Activated B cell treated with CpG ODN at 0.5 μM for 24 hours (primary cell): ENCODE measurements at regions not wholly inside any gene's neighbourhood (a gene's known extent, or its start where the extent isn't known, plus 50 kb on each side); places are given as distances from the start of the nearest gene placed in this dataset.

ENCODE experiments used
- ATAC-seq: fragments of 200-7000 bp; cut with Tn5 transposase; one replicate; pipeline ENCODE4 v1.10.0; 2021; ENCODE audit warnings: low read depth, mild to moderate bottlenecking, moderate library complexity
- CTCF ChIA-PET: fragments of 350-600 bp; sonication (Branson Sonifier 250); formaldehyde crosslinking; loops from one replicate; lab custom pipeline; 2021; ENCODE audit warnings: antibody characterized with exemption; lab: Charles Lee
- POLR2A ChIA-PET: fragments of 350-600 bp; sonication (Branson Sonifier 250); formaldehyde crosslinking; loops from one replicate; lab custom pipeline; 2021; ENCODE audit warnings: antibody characterized with exemption; lab: Charles Lee
- DNase-seq: peaks from one replicate; pipeline ENCODE4 v3.0.0; 2022
- H3K27ac Mint-ChIP-seq: one replicate; pipeline ENCODE4 v1.8.0; 2020; ENCODE audit warnings: mixed read lengths
- H3K27me3 Mint-ChIP-seq: one replicate; pipeline ENCODE4 v1.8.0; 2021; ENCODE audit warnings: mixed read lengths
- H3K36me3 Mint-ChIP-seq: one replicate; pipeline ENCODE4 v1.8.0; 2021; ENCODE audit warnings: low read depth, mixed read lengths
- H3K4me1 Mint-ChIP-seq: one replicate; pipeline ENCODE4 v1.8.0; 2021; ENCODE audit warnings: mixed read lengths
- H3K4me3 Mint-ChIP-seq: one replicate; pipeline ENCODE4 v1.8.0; 2020; ENCODE audit warnings: mild to moderate bottlenecking, mixed read lengths
- H3K9me3 Mint-ChIP-seq: one replicate; pipeline ENCODE4 v1.8.0; 2020; ENCODE audit warnings: mixed read lengths
- intact Hi-C: fragments of 100-400 bp; cut with micrococcal nuclease; formaldehyde crosslinking; loops from one replicate; pipeline ENCODE4 v1.15.1; 2024
- TF ChIP-seq, protein P1 (sequence below): fragments of 200-600 bp; IDR thresholded peaks from one replicate; pipeline ENCODE4 v1.8.0; 2022; ENCODE audit warnings: antibody characterized with exemption, mild to moderate bottlenecking

- intact Hi-C loops = no loop called here
- POLR2A ChIA-PET = no interaction called here
- Mint-ChIP-seq H3K27ac (no peak overlapping the region), H3K4me3 (no peak overlapping the region), H3K27me3 (no peaks in the 10 kb centered on the region), H3K4me1 (no peaks in the 10 kb centered on the region), H3K9me3 (no peaks in the 10 kb centered on the region), H3K36me3 (no peaks in the 10 kb centered on the region)
- TF ChIP-seq, protein P1, sequence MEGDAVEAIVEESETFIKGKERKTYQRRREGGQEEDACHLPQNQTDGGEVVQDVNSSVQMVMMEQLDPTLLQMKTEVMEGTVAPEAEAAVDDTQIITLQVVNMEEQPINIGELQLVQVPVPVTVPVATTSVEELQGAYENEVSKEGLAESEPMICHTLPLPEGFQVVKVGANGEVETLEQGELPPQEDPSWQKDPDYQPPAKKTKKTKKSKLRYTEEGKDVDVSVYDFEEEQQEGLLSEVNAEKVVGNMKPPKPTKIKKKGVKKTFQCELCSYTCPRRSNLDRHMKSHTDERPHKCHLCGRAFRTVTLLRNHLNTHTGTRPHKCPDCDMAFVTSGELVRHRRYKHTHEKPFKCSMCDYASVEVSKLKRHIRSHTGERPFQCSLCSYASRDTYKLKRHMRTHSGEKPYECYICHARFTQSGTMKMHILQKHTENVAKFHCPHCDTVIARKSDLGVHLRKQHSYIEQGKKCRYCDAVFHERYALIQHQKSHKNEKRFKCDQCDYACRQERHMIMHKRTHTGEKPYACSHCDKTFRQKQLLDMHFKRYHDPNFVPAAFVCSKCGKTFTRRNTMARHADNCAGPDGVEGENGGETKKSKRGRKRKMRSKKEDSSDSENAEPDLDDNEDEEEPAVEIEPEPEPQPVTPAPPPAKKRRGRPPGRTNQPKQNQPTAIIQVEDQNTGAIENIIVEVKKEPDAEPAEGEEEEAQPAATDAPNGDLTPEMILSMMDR = no peak
- DNase-seq = no peak
- CTCF ChIA-PET = no interaction called here
- no peak for ATAC-seq
Observed at GRCh38 chr22:48613566-48614200, 1214.0 kb downstream of the BRD1 start.

- POLR2A ChIA-PET = no interaction called here
- no peaks in the 10 kb centered on the region for H3K36me3 Mint-ChIP-seq
Observed at GRCh38 chr22:48612077-48612995, 1215.3 kb downstream of the BRD1 start.

DNA sequence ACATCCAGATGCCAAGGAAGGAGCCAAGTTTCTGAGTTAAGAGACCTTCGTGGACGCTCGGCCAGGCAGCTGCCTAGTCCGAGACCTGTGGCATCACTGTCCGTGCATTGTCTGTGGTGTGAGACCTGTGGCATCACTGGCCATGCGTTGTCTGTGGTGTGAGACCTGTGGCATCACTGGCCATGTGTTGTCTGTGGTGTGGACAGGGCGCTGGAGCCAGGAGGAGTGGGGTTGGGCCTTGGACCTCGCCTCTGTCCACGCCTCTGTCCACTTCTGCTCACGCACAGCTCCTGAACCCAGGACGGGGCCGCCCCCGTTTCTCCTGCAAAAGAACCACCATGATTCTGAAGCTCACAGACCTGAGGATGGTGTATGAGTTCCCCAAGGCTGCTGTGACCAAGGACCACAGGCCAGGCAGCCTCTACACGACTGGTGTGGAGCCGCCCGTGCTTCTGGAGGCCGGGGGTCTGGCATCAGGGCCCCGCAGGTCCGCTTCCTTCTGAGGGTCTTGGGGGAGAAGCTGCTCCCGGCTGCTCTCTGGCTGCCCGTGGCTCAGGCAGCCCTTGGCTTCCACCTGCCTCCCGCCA, 1218.3 kb downstream of the BRD1 start:
- Mint-ChIP-seq H3K27me3 (no peaks in the 10 kb centered on the region), H3K4me3 (no peak overlapping the region), H3K27ac (no peak overlapping the region), H3K9me3 (peaks cover 8% of the 10 kb centered on the region), H3K36me3 (no peaks in the 10 kb centered on the region), H3K4me1 (no peaks in the 10 kb centered on the region)
- POLR2A ChIA-PET = no interaction called here
- intact Hi-C loops = no loop called here
- ATAC-seq (no peak), DNase-seq (no peak)
- CTCF ChIA-PET = no interaction called here
- TF ChIP-seq, protein P1 = no peak

More at GRCh38 chr22:48612077-48612995, 1215.3 kb downstream of the BRD1 start:
- DNase-seq = no peak
- H3K4me1 Mint-ChIP-seq = no peaks in the 10 kb centered on the region
- CTCF ChIA-PET = no interaction called here
- H3K9me3 Mint-ChIP-seq = peaks cover 2% of the 10 kb centered on the region
- H3K4me3 Mint-ChIP-seq = no peak overlapping the region
- no peaks in the 10 kb centered on the region for H3K27me3 Mint-ChIP-seq
- TF ChIP-seq, protein P1 = no peak
- intact Hi-C loops = no loop called here
- no peak for ATAC-seq
- no peak overlapping the region for H3K27ac Mint-ChIP-seq

DNA sequence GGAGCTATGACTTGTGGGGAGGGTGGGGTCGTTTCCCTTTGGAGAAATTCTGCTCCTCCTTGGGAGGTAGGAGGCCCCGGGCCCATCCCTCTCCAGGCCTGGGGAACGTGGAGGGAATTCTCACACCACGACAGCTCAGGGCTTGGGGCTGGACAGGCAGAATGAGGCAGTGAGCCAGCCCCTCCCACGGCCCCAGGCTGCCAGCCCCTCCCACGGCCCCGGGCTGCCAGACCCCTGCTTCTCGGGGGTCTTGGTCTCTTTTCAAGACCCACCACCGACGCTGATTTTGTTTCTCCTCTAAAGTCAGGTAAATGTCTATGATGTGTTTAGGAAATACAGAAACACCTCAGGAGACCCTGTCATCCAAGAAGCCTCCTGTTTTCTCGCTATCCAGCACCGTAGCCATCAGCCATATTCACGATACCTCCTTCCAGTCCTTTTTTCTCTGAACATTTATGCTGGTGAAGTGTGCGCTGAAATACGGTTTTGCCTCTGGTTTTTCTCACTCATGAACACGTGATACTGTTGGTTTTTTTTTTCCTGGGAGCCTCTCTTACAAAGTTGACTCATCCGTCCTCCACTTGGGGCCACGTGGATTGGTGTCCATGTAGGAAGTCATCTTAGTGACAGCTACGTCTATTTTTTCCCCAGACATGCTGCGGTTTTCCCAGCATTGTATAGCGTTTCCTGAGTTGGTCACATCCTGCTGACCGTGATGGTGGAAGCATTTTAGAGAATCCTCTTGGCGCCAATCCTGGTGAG, 1219.6 kb downstream of the BRD1 start:
- Mint-ChIP-seq H3K27me3 (no peaks in the 10 kb centered on the region), H3K36me3 (no peaks in the 10 kb centered on the region), H3K9me3 (peaks cover 8% of the 10 kb centered on the region), H3K4me3 (no peak overlapping the region), H3K4me1 (no peaks in the 10 kb centered on the region), H3K27ac (no peak overlapping the region)
- CTCF ChIA-PET = no interaction called here
- DNase-seq (no peak), ATAC-seq (no peak)
- POLR2A ChIA-PET = no interaction called here
- intact Hi-C loops = no loop called here
- TF ChIP-seq, protein P1 = no peak
